A549 (cell line): ENCODE measurements at regions not wholly inside any gene's neighbourhood (a gene's known extent, or its start where the extent isn't known, plus 50 kb on each side); places are given as distances from the start of the nearest gene placed in this dataset.

Experiments
- CHD2 ChIP-seq: fragments of 150-350 bp; IDR thresholded peaks from 2 replicates; pipeline ENCODE4 v1.6.1; 2014; ENCODE audit warnings: low read length; ENCODE audit not compliant: partially characterized antibody
- CTCF ChIP-seq: fragments of >200 bp; sonication (Bioruptor Twin); formaldehyde crosslinking; IDR thresholded peaks from 3 replicates; pipeline ENCODE4 v1.5.1; 2016
- ELK1 ChIP-seq: fragments of 150-350 bp; IDR thresholded peaks from 2 replicates; pipeline ENCODE4 v1.6.1; 2014; ENCODE audit warnings: low read depth, mild to moderate bottlenecking, low read length
- PBX3 ChIP-seq: IDR thresholded peaks from 2 replicates; pipeline ENCODE4 v1.6.1; 2012
- REST ChIP-seq: fragments of 200-600 bp; sonication (generic); IDR thresholded peaks from 2 replicates; pipeline ENCODE4 v1.6.1; 2016; ENCODE audit warnings: antibody characterized with exemption, mild to moderate bottlenecking, moderate library complexity
- ZFP36 ChIP-seq: fragments of 450-650 bp; IDR thresholded peaks from 2 replicates; pipeline ENCODE4 v1.6.1; 2014; ENCODE audit warnings: borderline replicate concordance; ENCODE audit not compliant: partially characterized antibody

- no peak for TF ChIP-seq ELK1
- no peak for TF ChIP-seq CHD2
- no peak for TF ChIP-seq ZFP36
- TF ChIP-seq CTCF, result no peak
- no peak for TF ChIP-seq PBX3
- TF ChIP-seq REST, result no peak
Observed at GRCh38 chr2:129642526-129643043, 336.9 kb upstream of the RAB6C start.
